IPS-NIHi11 (cell line): ENCODE measurements at regions not wholly inside any gene's neighbourhood (a gene's known extent, or its start where the extent isn't known, plus 50 kb on each side); places are given as distances from the start of the nearest gene placed in this dataset.

ENCODE experiments used
- DNase-seq: peaks from one replicate; pipeline ENCODE4 v3.0.0; 2012; ENCODE audit warnings: mixed read lengths, low spot score

GRCh38 chrX:51437521-51437920, 58.9 kb downstream of the NUDT11 start:
- no peak for DNase-seq

- DNase-seq = no peak
These were observed 61.3 kb downstream of the NUDT11 start for GRCh38 chrX:51435101-51435500.

DNA sequence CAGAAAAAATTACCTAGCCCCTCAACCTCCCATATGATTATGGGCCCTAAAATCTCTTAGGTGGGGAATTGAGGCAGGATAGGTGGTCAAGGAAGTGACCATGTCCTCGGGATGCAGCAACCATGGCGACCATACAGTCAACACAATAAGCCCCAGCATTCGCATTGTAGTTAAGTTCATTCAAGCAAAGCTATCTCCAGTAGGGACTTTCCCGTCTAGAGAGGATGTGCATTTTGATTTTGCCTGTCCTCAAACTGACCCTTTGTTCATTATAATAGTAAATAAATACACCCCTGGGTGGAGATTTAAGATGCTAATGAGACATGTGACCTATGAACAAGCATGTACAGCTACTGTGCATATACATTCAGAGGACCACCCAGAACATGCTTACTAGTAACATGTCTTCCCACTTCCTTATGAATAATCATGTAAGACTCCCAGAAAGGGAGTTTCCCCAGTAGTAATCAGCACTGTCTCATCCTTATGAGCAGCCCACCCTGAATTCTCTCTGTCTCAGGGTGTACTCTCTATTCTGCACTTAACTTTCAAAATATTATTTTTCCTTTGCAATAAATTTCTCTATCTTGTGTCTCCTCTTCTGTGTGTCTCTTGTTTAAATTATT, 74.3 kb downstream of the NUDT11 start:
- no peak for DNase-seq

GRCh38 chrX:51420610-51421009, 75.8 kb downstream of the NUDT11 start:
- DNase-seq = peak; percentile 24

GRCh38 chrX:51408462-51408861, 75.8 kb downstream of the NUDT10 start:
- DNase-seq = no peak

DNA sequence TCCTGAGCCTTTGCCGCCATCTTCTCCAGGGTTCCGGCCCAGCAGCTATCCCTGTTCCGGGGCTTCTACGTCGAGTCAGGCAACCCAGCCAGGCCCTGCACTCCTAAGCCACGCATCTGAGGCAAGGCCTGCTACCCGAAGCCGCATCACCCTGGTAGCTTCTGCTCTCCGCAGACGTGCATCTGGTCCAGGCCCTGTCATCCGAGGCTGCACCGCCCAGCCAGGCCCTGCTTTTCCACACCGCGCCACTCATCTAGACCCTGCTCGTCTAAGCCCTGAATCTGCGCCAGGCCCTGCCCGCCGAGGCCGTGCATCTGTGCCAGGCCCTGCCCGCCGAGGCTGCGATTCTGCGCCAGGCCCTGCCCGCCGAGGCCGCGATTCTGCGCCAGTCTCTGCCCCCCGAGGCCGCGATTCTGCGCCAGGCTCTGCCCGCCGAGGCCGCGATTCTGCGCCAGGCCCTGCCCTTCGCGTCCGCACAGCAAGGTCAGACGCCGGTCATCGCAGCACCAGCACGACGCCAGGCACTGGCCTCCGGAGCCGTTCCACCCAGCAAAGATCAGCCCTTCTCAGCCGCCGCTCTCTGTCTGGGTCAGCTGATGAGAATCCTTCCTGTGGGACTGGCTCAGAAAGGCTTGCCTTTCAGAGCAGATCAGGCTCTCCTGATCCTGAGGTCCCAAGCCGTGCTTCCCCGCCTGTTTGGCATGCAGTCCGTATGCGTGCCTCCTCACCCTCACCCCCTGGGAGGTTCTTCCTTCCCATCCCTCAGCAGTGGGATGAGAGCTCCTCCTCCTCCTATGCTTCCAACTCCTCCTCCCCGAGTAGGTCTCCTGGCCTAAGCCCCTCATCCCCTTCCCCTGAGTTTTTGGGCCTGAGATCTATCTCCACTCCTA, 75.1 kb downstream of the NUDT10 start:
- no peak for DNase-seq

DNA sequence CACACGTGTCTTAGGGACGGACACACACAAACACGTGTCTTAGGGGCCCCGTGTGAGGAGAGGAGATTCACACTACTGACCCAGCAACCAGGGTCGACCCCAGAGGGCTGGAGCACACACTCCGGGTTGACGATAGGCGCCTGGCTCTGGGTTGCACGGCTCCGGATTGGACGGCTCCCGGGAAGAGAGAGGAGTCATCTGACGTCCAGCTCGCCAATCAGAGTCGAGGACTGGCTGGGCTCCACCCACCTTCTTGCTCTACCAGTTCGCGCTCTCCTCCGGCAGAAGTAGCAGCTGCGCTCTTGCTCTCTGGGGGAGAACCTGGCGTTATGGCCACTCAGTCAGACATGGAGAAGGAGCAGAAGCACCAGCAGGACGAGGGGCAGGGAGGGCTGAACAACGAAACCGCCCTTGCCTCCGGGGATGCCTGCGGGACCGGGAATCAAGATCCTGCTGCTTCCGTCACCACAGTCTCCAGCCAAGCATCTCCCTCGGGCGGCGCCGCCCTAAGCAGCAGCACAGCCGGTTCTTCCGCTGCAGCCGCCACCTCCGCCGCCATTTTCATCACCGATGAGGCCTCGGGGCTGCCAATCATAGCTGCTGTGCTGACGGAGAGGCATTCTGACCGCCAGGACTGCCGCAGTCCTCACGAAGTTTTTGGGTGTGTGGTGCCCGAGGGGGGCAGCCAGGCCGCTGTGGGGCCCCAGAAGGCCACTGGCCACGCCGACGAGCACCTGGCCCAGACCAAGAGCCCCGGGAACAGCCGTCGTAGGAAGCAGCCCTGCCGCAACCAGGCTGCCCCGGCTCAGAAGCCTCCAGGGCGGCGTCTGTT, 74.3 kb downstream of the NUDT10 start:
- no peak for DNase-seq

GRCh38 chrX:51404445-51404844, 71.8 kb downstream of the NUDT10 start:
- DNase-seq = no peak

- DNase-seq = peak; percentile 33
These were observed 63.4 kb downstream of the NUDT10 start for GRCh38 chrX:51395810-51396728.

- DNase-seq = no peak
These were observed 62.8 kb downstream of the NUDT10 start for GRCh38 chrX:51395480-51395809.
